Retinal pigment epithelial cell (primary cell): ENCODE measurements at regions not wholly inside any gene's neighbourhood (a gene's known extent, or its start where the extent isn't known, plus 50 kb on each side); places are given as distances from the start of the nearest gene placed in this dataset.

Experiments used
- DNase-seq: peaks from one replicate; pipeline ENCODE4 v3.0.0-alpha.2; 2010; ENCODE audit warnings: low read depth
- H3K4me3 ChIP-seq: 2 replicates; pipeline ENCODE4 v1.5.1; 2011; ENCODE audit warnings: mild to moderate bottlenecking, low read length, control low read depth, moderate library complexity
- CTCF ChIP-seq: conservative IDR thresholded peaks from 2 replicates; pipeline ENCODE4 v1.5.1; 2011; ENCODE audit warnings: low read depth, low read length, control low read depth, inconsistent platforms

- TF ChIP-seq CTCF, result no peak
- DNase-seq, result no peak
- no peak overlapping the region for H3K4me3 ChIP-seq
These were observed 282.9 kb upstream of the ANKRD55 start for GRCh38 chr5:56516035-56516434.

- TF ChIP-seq CTCF, result no peak
- DNase-seq, result no peak
- no peak overlapping the region for H3K4me3 ChIP-seq
These were observed 281.9 kb upstream of the ANKRD55 start for GRCh38 chr5:56515011-56515410.

GRCh38 chr5:56514245-56514644 is 281.1 kb upstream of the ANKRD55 start:
- TF ChIP-seq CTCF, result no peak
- no peak overlapping the region for H3K4me3 ChIP-seq
- DNase-seq, result no peak

- no peak for DNase-seq
- H3K4me3 ChIP-seq, result no peak overlapping the region
- no peak for TF ChIP-seq CTCF
These were observed 280.0 kb upstream of the ANKRD55 start for GRCh38 chr5:56513141-56513540.

GRCh38 chr5:56512313-56512996 is 279.3 kb upstream of the ANKRD55 start:
- H3K4me3 ChIP-seq, result no peak overlapping the region
- TF ChIP-seq CTCF, result no peak
- no peak for DNase-seq

GRCh38 chr5:56511326-56511841 is 278.3 kb upstream of the ANKRD55 start:
- no peak for DNase-seq
- H3K4me3 ChIP-seq, result no peak overlapping the region
- no peak for TF ChIP-seq CTCF

- no peak for TF ChIP-seq CTCF
- H3K4me3 ChIP-seq, result no peak overlapping the region
- no peak for DNase-seq
These were observed 275.1 kb upstream of the ANKRD55 start for GRCh38 chr5:56508249-56508648.
